ENCODE measurements at regions not wholly inside any gene's neighbourhood (a gene's known extent, or its start where the extent isn't known, plus 50 kb on each side); places are given as distances from the start of the nearest gene placed in this dataset.

DNA sequence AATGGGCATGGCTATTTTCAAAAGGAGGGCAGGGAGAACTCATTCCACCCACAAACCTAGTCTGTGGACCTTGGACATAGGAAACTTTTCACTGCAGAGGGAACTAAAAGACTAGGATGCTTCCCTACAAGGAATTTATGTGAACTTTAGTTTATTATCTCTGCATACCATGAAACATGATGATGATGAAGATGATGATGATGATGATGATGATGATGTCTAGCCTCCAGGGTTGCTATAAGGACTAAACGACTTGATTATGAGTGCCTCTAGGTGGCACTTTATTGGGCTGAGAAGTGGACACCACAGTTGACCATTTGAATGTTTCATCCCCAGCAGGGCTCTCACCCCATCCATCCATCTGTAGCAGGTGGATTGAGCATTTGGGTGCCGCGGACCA, 260.0 kb upstream of the TCF4 start:
- Mint-ChIP-seq H3K27me3 (no peaks in the 10 kb centered on the region), H3K27ac (no peak overlapping the region), H3K4me1 (no peaks in the 10 kb centered on the region), H3K36me3 (ENCODE audit: low read depth) (no peaks in the 10 kb centered on the region), H3K9me3 (no peaks in the 10 kb centered on the region), H3K4me3 (no peak overlapping the region)
- TF ChIP-seq, protein P1, sequence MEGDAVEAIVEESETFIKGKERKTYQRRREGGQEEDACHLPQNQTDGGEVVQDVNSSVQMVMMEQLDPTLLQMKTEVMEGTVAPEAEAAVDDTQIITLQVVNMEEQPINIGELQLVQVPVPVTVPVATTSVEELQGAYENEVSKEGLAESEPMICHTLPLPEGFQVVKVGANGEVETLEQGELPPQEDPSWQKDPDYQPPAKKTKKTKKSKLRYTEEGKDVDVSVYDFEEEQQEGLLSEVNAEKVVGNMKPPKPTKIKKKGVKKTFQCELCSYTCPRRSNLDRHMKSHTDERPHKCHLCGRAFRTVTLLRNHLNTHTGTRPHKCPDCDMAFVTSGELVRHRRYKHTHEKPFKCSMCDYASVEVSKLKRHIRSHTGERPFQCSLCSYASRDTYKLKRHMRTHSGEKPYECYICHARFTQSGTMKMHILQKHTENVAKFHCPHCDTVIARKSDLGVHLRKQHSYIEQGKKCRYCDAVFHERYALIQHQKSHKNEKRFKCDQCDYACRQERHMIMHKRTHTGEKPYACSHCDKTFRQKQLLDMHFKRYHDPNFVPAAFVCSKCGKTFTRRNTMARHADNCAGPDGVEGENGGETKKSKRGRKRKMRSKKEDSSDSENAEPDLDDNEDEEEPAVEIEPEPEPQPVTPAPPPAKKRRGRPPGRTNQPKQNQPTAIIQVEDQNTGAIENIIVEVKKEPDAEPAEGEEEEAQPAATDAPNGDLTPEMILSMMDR (IDR thresholded peaks at IDR 0.05) = no peak
- ChIA-PET POLR2A (no interaction called here), CTCF (interaction anchor here (1.2 kb wide), 1 partner anchor 443 kb away, joined by 3 read pairs; no protein-coding TSS in a partner anchor)
- DNase-seq (no peak), ATAC-seq (ENCODE audit: low read depth) (no peak)
- intact Hi-C loops (cut with micrococcal nuclease) = no loop called here

DNA sequence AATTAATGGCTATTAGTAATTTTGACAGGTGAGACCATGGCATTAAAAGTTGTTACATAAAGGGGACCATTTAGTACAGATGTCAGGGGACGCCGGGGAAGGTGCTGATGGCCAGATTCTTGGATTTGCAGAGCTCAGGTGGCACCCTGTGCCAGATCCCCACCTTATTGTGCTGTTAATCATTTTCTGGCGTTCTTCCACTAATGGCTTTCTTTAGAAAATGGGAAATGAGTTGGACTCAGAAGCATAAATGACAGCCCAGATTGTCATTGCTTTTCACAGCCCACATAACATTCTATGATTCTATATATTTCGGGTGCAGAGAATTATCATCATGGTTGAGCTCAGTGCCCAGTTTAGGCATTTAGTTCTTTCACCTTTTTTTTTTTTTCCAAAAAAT, 257.2 kb upstream of the TCF4 start:
- intact Hi-C loops (cut with micrococcal nuclease) = no loop called here
- POLR2A ChIA-PET = no interaction called here
- no peaks in the 10 kb centered on the region for H3K27me3 Mint-ChIP-seq
- TF ChIP-seq, protein P1 (IDR thresholded peaks at IDR 0.05) = no peak
- H3K36me3 Mint-ChIP-seq (ENCODE audit: low read depth) = no peaks in the 10 kb centered on the region
- H3K9me3 Mint-ChIP-seq = peaks cover 3% of the 10 kb centered on the region
- no peak overlapping the region for H3K4me3 Mint-ChIP-seq
- H3K27ac Mint-ChIP-seq = no peak overlapping the region
- no peaks in the 10 kb centered on the region for H3K4me1 Mint-ChIP-seq
- DNase-seq (no peak), ATAC-seq (ENCODE audit: low read depth) (no peak)
- CTCF ChIA-PET = interaction anchor here (1.4 kb wide), 1 partner anchor 24 kb away, joined by 3 read pairs; no protein-coding TSS in a partner anchor

DNA sequence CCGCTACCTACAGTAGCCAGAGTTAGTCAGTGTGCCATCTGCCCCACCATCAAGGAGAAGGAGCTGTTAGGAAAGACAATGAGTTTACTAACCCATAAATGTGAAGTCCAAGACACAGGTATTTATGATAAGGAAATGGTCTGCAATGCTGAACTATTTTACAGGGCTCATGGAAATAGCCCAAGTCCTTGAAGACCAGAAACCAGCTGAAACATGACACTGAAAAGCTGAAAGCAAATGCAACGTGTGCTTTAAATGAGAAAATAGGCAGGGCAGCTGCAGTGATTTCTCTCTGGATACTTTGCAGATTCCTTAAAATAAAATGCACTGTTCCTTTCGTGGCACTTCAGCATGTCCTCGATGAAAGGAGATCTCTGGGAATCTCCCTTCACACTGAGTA, 256.4 kb upstream of the TCF4 start:
- CTCF ChIA-PET = no interaction called here
- no peaks in the 10 kb centered on the region for H3K27me3 Mint-ChIP-seq
- H3K4me3 Mint-ChIP-seq = no peak overlapping the region
- TF ChIP-seq, protein P1 (IDR thresholded peaks at IDR 0.05) = no peak
- H3K36me3 Mint-ChIP-seq (ENCODE audit: low read depth) = no peaks in the 10 kb centered on the region
- DNase-seq = no peak
- H3K27ac Mint-ChIP-seq = no peak overlapping the region
- peaks cover 3% of the 10 kb centered on the region for H3K9me3 Mint-ChIP-seq
- no peak for ATAC-seq (ENCODE audit: low read depth)
- intact Hi-C loops (cut with micrococcal nuclease) = no loop called here
- H3K4me1 Mint-ChIP-seq = no peaks in the 10 kb centered on the region
- POLR2A ChIA-PET = no interaction called here

DNA sequence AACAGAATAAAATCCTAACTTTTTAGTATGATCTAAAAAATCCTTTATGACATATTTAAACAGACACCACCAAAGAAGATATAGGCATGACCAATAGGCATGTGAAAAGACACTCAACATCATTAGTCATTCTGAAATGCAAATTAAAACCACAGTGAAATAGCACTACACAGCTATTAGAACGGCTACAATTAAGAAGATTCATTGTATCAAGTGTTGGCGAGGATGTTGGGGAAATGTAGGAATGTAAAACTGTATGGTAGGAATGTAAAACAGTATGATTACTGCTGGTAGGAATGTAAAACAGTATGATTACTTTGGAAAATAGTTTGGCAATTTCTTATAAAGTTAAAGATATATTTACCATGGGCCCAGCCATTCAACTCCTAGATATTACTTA, 253.3 kb upstream of the TCF4 start:
- Mint-ChIP-seq H3K27ac (no peak overlapping the region), H3K4me3 (no peak overlapping the region), H3K9me3 (peaks cover 6% of the 10 kb centered on the region), H3K36me3 (ENCODE audit: low read depth) (no peaks in the 10 kb centered on the region), H3K4me1 (no peaks in the 10 kb centered on the region), H3K27me3 (no peaks in the 10 kb centered on the region)
- CTCF ChIA-PET = no interaction called here
- DNase-seq (no peak), ATAC-seq (ENCODE audit: low read depth) (no peak)
- intact Hi-C loops (cut with micrococcal nuclease) = no loop called here
- TF ChIP-seq, protein P1 (IDR thresholded peaks at IDR 0.05) = no peak
- POLR2A ChIA-PET = no interaction called here

DNA sequence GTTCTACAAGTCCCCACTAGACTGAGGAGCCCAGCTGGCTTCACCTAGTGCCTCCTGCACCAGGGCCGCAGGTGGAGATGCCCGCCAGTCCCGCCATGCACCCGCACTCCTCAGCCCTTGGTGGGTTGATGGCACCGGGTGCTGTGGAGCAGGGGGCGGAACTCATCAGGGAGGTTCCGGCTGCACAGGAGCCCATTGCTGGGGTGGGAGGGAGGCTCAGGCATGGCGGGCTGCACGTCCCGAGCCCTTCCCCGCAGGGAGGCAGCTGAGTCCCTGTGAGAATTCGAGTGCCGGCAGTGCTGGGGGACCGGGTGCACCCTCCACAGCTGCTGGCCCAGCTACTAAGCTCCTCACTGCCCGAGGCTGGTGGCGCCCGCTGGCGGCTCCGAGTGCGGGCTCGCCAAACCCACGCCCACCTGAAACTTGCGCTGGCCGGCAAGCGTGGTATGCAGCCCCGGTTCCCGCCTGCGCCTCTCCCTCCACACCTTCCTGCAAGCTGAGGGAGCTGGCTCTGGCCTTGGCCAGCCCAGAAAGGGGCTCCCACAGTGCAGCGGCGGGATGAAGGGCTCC, 252.7 kb upstream of the TCF4 start:
- ATAC-seq (ENCODE audit: low read depth) (no peak), DNase-seq (no peak)
- H3K27ac Mint-ChIP-seq = no peak overlapping the region
- no peaks in the 10 kb centered on the region for H3K27me3 Mint-ChIP-seq
- ChIA-PET CTCF (no interaction called here), POLR2A (no interaction called here)
- H3K36me3 Mint-ChIP-seq (ENCODE audit: low read depth) = no peaks in the 10 kb centered on the region
- peaks cover 6% of the 10 kb centered on the region for H3K9me3 Mint-ChIP-seq
- no peaks in the 10 kb centered on the region for H3K4me1 Mint-ChIP-seq
- H3K4me3 Mint-ChIP-seq = no peak overlapping the region
- TF ChIP-seq, protein P1 (IDR thresholded peaks at IDR 0.05) = no peak
- intact Hi-C loops (cut with micrococcal nuclease) = no loop called here

Measured in activated B cell treated with CpG ODN at 0.5 μM for 24 hours (primary cell).